PC-3 (cell line): ENCODE measurements at regions not wholly inside any gene's neighbourhood (a gene's known extent, or its start where the extent isn't known, plus 50 kb on each side); places are given as distances from the start of the nearest gene placed in this dataset.

Experiments
- ATAC-seq: fragments of 200-7000 bp; cut with Tn5 transposase; 2 replicates; pipeline ENCODE4 v1.9.1; 2020; ENCODE audit warnings: mild to moderate bottlenecking, moderate library complexity
- BruUV-seq: library from RNA; stranded (reverse); fragments of 400-500 nt; replicated peaks from 2 replicates; lab custom pipeline; 2021; lab: Mats Ljungman, UMichigan
- CTCF ChIA-PET: fragments of 300-600 bp; sonication (Branson Sonifier 250); formaldehyde crosslinking; loops from one replicate; lab custom pipeline; 2022; ENCODE audit warnings: antibody characterized with exemption; lab: Charles Lee
- POLR2A ChIA-PET: fragments of 300-600 bp; sonication (Branson Sonifier 250); formaldehyde crosslinking; loops from one replicate; lab custom pipeline; 2022; ENCODE audit warnings: antibody characterized with exemption; ENCODE audit not compliant: unreplicated experiment; lab: Charles Lee
- DNase-seq: peaks from one replicate; pipeline ENCODE4 v3.0.0-alpha.2; 2015
- H2AFZ ChIP-seq: fragments of 300-600 bp; sonication (generic); 2 replicates; pipeline ENCODE4 v1.6.0; 2016; ENCODE audit warnings: antibody characterized with exemption, low read length
- H3F3A ChIP-seq: fragments of 300-600 bp; sonication (generic); one replicate; pipeline ENCODE4 v1.6.0; 2017; ENCODE audit warnings: antibody characterized with exemption, low read length, control low read depth, mild to moderate bottlenecking; ENCODE audit not compliant: unreplicated experiment
- H3K27ac ChIP-seq: fragments of 300-600 bp; sonication (generic); 2 replicates; pipeline ENCODE4 v1.5.1; 2016; ENCODE audit warnings: mild to moderate bottlenecking, low read length
- H3K27me3 ChIP-seq: fragments of 300-600 bp; sonication (generic); 2 replicates; pipeline ENCODE4 v1.6.1; 2016; ENCODE audit warnings: low read length, mixed read lengths
- H3K36me3 ChIP-seq: fragments of 300-600 bp; sonication (generic); 2 replicates; pipeline ENCODE4 v1.6.1; 2016; ENCODE audit warnings: low read depth, mixed run types, low read length, mixed read lengths
- H3K4me1 ChIP-seq: fragments of 300-600 bp; sonication (generic); 2 replicates; pipeline ENCODE4 v1.5.1; 2016; ENCODE audit warnings: low read length; ENCODE audit not compliant: insufficient read depth
- H3K4me2 ChIP-seq: fragments of 300-600 bp; sonication (generic); 2 replicates; pipeline ENCODE4 v1.6.0; 2016; ENCODE audit warnings: low read length
- H3K4me3 ChIP-seq: fragments of 300-600 bp; sonication (generic); 2 replicates; pipeline ENCODE4 v1.5.1; 2016; ENCODE audit warnings: mild to moderate bottlenecking, low read length, mixed read lengths
- H3K79me2 ChIP-seq: fragments of 300-600 bp; sonication (generic); 2 replicates; pipeline ENCODE4 v1.6.1; 2017; ENCODE audit warnings: low read length, mixed read lengths
- H3K9ac ChIP-seq: fragments of 300-600 bp; sonication (generic); 2 replicates; pipeline ENCODE4 v1.6.0; 2016; ENCODE audit warnings: mild to moderate bottlenecking, low read length
- H3K9me2 ChIP-seq: fragments of 300-600 bp; sonication (generic); replicated peaks from 2 replicates; pipeline ENCODE4 v1.6.1; 2016; ENCODE audit warnings: mixed run types, low read length, mixed read lengths
- H3K9me3 ChIP-seq: fragments of 300-600 bp; sonication (generic); 2 replicates; pipeline ENCODE4 v1.6.1; 2016; ENCODE audit warnings: low read length, mixed read lengths
- H4K20me1 ChIP-seq: fragments of 300-600 bp; sonication (generic); 2 replicates; pipeline ENCODE4 v1.6.1; 2016; ENCODE audit warnings: low read length, mixed read lengths
- EZH2 ChIP-seq: fragments of 300-600 bp; sonication (generic); IDR thresholded peaks from one replicate; pipeline ENCODE4 v1.6.1; 2017; ENCODE audit warnings: antibody characterized with exemption, mild to moderate bottlenecking, low read length; ENCODE audit not compliant: unreplicated experiment
- EZH2phosphoT487 ChIP-seq: fragments of 300-600 bp; sonication (generic); IDR thresholded peaks from 2 replicates; pipeline ENCODE4 v1.6.1; 2018; ENCODE audit warnings: mild to moderate bottlenecking, antibody characterized with exemption, low read length, borderline replicate concordance
- intact Hi-C: fragments of 100-400 bp; cut with micrococcal nuclease; formaldehyde crosslinking; loops from 2 replicates; pipeline ENCODE4 v1.9.0; 2023
- TF ChIP-seq, protein P1 (sequence below): fragments of 300-600 bp; sonication (generic); conservative IDR thresholded peaks from 2 replicates; pipeline ENCODE4 v1.5.1; 2017; ENCODE audit warnings: antibody characterized with exemption, low read depth, mild to moderate bottlenecking, low read length

DNA sequence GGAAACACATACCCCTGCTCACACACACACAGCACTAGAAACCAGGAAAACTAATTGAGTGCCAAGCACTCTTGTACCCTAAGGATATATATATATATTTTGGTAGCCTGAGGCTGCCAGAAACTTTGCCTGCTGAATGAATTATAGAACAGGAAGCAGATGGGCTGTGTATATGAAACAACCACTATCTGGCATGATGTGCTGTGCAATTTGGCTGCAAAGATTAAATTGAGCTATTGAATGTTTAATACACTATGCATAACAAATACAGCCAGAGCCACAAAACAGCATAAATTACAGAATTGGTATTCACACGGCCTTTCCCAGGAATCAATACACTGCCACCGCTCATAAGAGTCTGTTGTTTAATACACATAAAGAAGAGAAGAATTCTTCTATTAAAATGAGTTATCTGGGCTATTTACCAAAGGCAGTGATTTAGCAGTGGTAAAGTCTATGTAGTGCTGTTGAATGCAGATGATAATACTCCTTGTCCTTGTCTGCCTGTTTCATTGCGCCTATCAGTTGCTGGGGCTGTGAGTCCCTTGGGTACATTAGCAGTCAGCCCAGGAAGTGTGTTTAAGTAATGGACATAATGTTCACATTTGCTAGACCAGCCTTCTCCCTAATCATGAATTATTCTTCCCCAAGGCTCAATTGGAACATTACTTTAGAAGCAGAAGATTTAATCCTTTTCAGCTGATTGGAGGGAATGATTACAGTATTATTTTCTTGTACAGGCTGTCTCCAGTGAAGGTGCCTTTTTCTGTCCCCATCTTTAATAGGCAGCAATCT, 294.3 kb downstream of the TLE1 start:
- Histone ChIP-seq H3K36me3 (no peaks in the 10 kb centered on the region), H3K9me3 (no peaks in the 10 kb centered on the region), H3K27ac (no peak overlapping the region), H3K9me2 (no peaks in the 10 kb centered on the region), H2AFZ (no peak overlapping the region), H3K9ac (no peak overlapping the region), H3K4me1 (peaks cover 18% of the 10 kb centered on the region), H3K27me3 (no peaks in the 10 kb centered on the region), H4K20me1 (no peaks in the 10 kb centered on the region), H3F3A (no peaks in the 10 kb centered on the region), H3K4me3 (no peak overlapping the region), H3K4me2 (no peak overlapping the region), H3K79me2 (no peaks in the 10 kb centered on the region)
- ChIA-PET POLR2A (no interaction called here), CTCF (no interaction called here)
- no peak for DNase-seq
- no TSS peak for BruUV-seq
- intact Hi-C loops = loop anchor here (5.0 kb wide), 1 partner anchor 97 kb away; no protein-coding TSS in a partner anchor
- TF ChIP-seq EZH2 (no peak), EZH2phosphoT487 (no peak)
- TF ChIP-seq, protein P1, sequence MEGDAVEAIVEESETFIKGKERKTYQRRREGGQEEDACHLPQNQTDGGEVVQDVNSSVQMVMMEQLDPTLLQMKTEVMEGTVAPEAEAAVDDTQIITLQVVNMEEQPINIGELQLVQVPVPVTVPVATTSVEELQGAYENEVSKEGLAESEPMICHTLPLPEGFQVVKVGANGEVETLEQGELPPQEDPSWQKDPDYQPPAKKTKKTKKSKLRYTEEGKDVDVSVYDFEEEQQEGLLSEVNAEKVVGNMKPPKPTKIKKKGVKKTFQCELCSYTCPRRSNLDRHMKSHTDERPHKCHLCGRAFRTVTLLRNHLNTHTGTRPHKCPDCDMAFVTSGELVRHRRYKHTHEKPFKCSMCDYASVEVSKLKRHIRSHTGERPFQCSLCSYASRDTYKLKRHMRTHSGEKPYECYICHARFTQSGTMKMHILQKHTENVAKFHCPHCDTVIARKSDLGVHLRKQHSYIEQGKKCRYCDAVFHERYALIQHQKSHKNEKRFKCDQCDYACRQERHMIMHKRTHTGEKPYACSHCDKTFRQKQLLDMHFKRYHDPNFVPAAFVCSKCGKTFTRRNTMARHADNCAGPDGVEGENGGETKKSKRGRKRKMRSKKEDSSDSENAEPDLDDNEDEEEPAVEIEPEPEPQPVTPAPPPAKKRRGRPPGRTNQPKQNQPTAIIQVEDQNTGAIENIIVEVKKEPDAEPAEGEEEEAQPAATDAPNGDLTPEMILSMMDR = no peak
- ATAC-seq = no peak

DNA sequence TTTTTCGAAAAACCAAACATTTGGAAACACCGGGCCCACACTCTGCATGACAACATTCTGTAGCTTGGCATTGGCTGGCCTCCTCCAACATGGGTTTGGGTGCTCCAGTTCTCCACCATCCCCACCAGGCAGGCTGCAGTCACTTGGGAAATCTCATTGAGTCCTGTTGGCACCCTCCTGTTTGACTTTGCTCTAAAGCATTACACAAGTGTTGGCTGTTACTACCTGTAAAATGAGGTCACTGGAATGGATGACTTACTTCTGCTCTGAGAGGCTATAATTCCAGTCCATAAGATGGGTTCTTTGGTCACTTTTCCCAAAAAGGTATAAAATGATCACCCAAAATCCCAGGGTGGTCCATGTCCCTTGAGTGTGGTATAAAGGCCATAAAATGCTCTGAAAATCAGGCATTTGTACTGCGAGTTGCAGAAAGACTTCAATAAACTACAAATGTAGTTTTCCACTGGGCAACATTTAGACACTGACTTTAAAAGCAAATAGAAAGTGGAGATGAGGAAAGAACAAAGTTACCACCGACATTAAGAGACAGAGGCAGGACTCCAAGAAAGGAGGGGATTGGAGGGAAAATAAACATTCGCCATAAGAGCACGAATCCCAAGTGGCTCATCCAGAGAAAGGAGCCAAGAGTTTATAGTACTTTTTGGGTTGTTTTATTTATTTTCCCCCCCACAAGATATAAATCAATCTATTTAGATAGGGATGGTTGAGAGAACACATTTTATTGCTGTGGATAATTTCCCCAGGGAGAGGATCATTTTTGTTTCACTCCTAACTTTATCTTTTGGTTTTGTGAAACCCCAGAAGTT, 295.1 kb downstream of the TLE1 start:
- intact Hi-C loops = loop anchor here (5.0 kb wide), 1 partner anchor 98 kb away; no protein-coding TSS in a partner anchor
- Histone ChIP-seq H3K9ac (no peak overlapping the region), H3K9me3 (no peaks in the 10 kb centered on the region), H2AFZ (no peak overlapping the region), H3K27ac (no peak overlapping the region), H3K9me2 (no peaks in the 10 kb centered on the region), H4K20me1 (no peaks in the 10 kb centered on the region), H3K4me3 (no peak overlapping the region), H3K79me2 (no peaks in the 10 kb centered on the region), H3K27me3 (no peaks in the 10 kb centered on the region), H3K4me1 (peaks cover 25% of the 10 kb centered on the region), H3K36me3 (no peaks in the 10 kb centered on the region), H3K4me2 (no peak overlapping the region), H3F3A (no peaks in the 10 kb centered on the region)
- BruUV-seq = no TSS peak
- TF ChIP-seq, protein P1 = no peak
- TF ChIP-seq EZH2 (no peak), EZH2phosphoT487 (no peak)
- ChIA-PET POLR2A (no interaction called here), CTCF (no interaction called here)
- DNase-seq = no peak
- no peak for ATAC-seq
